ENCODE measurements at regions not wholly inside any gene's neighbourhood (a gene's known extent, or its start where the extent isn't known, plus 50 kb on each side); places are given as distances from the start of the nearest gene placed in this dataset.

DNA sequence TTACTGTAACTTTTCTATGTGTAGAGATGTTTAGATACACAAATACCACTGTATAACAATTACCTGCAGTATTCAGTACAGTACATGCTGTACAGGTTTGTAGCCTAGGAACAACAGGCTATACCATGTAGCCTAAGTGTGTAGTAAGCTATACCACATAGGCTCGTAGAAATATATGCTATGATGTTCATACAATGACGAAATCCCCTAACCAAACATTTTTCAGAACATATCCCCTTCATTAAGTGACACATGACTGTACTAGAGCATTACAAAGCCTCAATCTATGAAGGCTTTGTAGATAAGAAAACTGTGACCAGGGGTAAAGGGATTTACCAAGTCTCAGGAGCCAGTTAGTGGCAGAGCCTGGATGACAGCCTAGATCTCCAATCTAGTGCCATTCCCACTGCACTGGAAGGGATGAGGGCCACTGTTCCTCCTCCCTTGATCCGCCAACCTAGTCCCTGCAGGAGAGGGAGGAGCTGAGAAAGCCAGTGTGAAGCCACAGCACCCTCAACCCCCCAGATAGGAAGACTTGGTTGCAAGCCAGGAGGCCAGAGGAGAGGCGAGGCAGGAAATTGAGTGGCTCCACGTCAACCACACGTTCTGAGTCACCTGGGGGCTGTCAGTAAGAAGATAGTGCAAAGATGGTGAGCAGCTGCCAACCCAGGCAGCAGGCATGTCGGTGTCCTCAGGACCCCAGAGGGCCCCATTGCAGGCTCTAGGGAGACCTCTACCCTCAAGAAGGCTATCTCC is 227.7 kb downstream of the BCOR start:
- Histone ChIP-seq H3K27me3 (replicated peaks; ENCODE audit: control insufficient read depth, insufficient read depth, low read length) (no peaks in the 10 kb centered on the region), H3K36me3 (ENCODE audit: control insufficient read depth, insufficient read depth, low read length) (no peaks in the 10 kb centered on the region), H3K4me1 (no peaks in the 10 kb centered on the region), H3K9me3 (no peaks in the 10 kb centered on the region), H3K4me3 (ENCODE audit: low read depth, low read length) (no peak overlapping the region)
- Mint-ChIP-seq H3K9me3 (ENCODE audit: unreplicated experiment) (no peaks in the 10 kb centered on the region), H3K4me3 (ENCODE audit: unreplicated experiment) (no peak overlapping the region), H3K36me3 (ENCODE audit: insufficient read depth, unreplicated experiment) (peaks cover 4% of the 10 kb centered on the region), H3K27me3 (ENCODE audit: insufficient read depth, unreplicated experiment) (no peaks in the 10 kb centered on the region), H3K4me1 (ENCODE audit: low read depth, unreplicated experiment) (no peaks in the 10 kb centered on the region), H3K27ac (ENCODE audit: unreplicated experiment) (no peak overlapping the region)
- POLR2A ChIA-PET = no interaction called here
- BruUV-seq (replicated peaks) = no TSS peak
- intact Hi-C loops (cut with micrococcal nuclease; ENCODE audit: unreplicated experiment) = no loop called here
- TF ChIP-seq, protein P1, sequence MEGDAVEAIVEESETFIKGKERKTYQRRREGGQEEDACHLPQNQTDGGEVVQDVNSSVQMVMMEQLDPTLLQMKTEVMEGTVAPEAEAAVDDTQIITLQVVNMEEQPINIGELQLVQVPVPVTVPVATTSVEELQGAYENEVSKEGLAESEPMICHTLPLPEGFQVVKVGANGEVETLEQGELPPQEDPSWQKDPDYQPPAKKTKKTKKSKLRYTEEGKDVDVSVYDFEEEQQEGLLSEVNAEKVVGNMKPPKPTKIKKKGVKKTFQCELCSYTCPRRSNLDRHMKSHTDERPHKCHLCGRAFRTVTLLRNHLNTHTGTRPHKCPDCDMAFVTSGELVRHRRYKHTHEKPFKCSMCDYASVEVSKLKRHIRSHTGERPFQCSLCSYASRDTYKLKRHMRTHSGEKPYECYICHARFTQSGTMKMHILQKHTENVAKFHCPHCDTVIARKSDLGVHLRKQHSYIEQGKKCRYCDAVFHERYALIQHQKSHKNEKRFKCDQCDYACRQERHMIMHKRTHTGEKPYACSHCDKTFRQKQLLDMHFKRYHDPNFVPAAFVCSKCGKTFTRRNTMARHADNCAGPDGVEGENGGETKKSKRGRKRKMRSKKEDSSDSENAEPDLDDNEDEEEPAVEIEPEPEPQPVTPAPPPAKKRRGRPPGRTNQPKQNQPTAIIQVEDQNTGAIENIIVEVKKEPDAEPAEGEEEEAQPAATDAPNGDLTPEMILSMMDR (IDR thresholded peaks at IDR 0.05; ENCODE audit: insufficient read depth in 1 of 2, low read depth in 1 of 2, low read length in 1 of 2, severe bottlenecking in 1 of 2, unreplicated experiment in 1 of 2) = no peak
- CTCF ChIA-PET = no interaction called here
- DNase-seq = no peak

DNA sequence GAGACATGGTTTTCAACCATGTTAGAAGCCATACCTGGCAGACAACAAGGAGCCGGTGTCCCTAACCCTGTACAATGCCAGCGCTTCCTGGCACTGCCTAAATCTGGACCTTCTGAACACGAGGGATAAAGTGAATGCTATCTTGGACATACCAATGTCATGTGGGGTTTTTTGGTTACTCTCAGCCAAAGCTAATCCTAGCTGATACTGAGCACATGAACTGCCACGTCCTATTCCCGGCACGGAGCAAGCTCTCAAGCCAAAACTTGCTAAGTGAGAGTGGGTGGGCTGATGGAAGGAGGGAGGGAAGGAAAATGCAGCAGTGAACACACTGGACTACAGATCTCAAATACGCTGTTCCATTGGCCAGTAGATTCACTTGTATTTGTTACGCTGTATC is 226.1 kb downstream of the BCOR start:
- no peak overlapping the region for H3K27ac Mint-ChIP-seq (ENCODE audit: unreplicated experiment)
- H3K36me3 ChIP-seq (ENCODE audit: control insufficient read depth, insufficient read depth, low read length) = no peaks in the 10 kb centered on the region
- H3K36me3 Mint-ChIP-seq (ENCODE audit: insufficient read depth, unreplicated experiment) = peaks cover 4% of the 10 kb centered on the region
- H3K4me3 Mint-ChIP-seq (ENCODE audit: unreplicated experiment) = no peak overlapping the region
- TF ChIP-seq, protein P1 (IDR thresholded peaks at IDR 0.05; ENCODE audit: insufficient read depth in 1 of 2, low read depth in 1 of 2, low read length in 1 of 2, severe bottlenecking in 1 of 2, unreplicated experiment in 1 of 2) = no peak
- H3K9me3 Mint-ChIP-seq (ENCODE audit: unreplicated experiment) = no peaks in the 10 kb centered on the region
- no peak for DNase-seq
- H3K27me3 ChIP-seq (replicated peaks; ENCODE audit: control insufficient read depth, insufficient read depth, low read length) = no peaks in the 10 kb centered on the region
- ChIA-PET CTCF (no interaction called here), POLR2A (no interaction called here)
- H3K4me1 Mint-ChIP-seq (ENCODE audit: low read depth, unreplicated experiment) = no peaks in the 10 kb centered on the region
- no peaks in the 10 kb centered on the region for H3K4me1 ChIP-seq
- no peaks in the 10 kb centered on the region for H3K27me3 Mint-ChIP-seq (ENCODE audit: insufficient read depth, unreplicated experiment)
- no peak overlapping the region for H3K4me3 ChIP-seq (ENCODE audit: low read depth, low read length)
- H3K9me3 ChIP-seq = no peaks in the 10 kb centered on the region
- intact Hi-C loops (cut with micrococcal nuclease; ENCODE audit: unreplicated experiment) = no loop called here
- BruUV-seq (replicated peaks) = no TSS peak

DNA sequence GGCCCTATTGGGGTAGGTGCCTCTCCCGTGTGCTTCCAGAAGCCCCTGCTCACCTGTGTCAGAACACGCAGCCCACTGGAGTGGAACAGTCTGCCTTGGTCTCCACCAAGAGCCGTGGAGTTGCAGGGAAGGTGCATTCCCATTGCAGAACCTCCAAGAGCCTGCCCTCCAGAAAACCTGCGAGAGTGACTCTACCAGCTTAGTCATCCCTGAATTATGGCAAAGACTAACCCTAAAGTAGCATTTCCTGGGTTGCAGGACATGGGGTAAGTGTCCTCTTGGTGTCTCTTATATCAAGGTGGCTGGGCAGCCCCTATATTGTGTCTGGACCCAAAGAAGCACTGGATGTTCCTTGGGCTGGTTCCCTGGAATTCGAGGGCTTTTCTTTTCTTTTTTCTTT is 224.6 kb downstream of the BCOR start:
- H3K27ac Mint-ChIP-seq (ENCODE audit: unreplicated experiment) = no peak overlapping the region
- Histone ChIP-seq H3K4me1 (no peaks in the 10 kb centered on the region), H3K9me3 (no peaks in the 10 kb centered on the region), H3K36me3 (ENCODE audit: control insufficient read depth, insufficient read depth, low read length) (no peaks in the 10 kb centered on the region), H3K4me3 (ENCODE audit: low read depth, low read length) (no peak overlapping the region), H3K27me3 (replicated peaks; ENCODE audit: control insufficient read depth, insufficient read depth, low read length) (no peaks in the 10 kb centered on the region)
- peaks cover 4% of the 10 kb centered on the region for H3K36me3 Mint-ChIP-seq (ENCODE audit: insufficient read depth, unreplicated experiment)
- TF ChIP-seq, protein P1 (IDR thresholded peaks at IDR 0.05; ENCODE audit: insufficient read depth in 1 of 2, low read depth in 1 of 2, low read length in 1 of 2, severe bottlenecking in 1 of 2, unreplicated experiment in 1 of 2) = no peak
- intact Hi-C loops (cut with micrococcal nuclease; ENCODE audit: unreplicated experiment) = no loop called here
- H3K27me3 Mint-ChIP-seq (ENCODE audit: insufficient read depth, unreplicated experiment) = no peaks in the 10 kb centered on the region
- BruUV-seq (replicated peaks) = no TSS peak
- no peaks in the 10 kb centered on the region for H3K4me1 Mint-ChIP-seq (ENCODE audit: low read depth, unreplicated experiment)
- CTCF ChIA-PET = no interaction called here
- no peak for DNase-seq
- no peak overlapping the region for H3K4me3 Mint-ChIP-seq (ENCODE audit: unreplicated experiment)
- POLR2A ChIA-PET = no interaction called here
- no peaks in the 10 kb centered on the region for H3K9me3 Mint-ChIP-seq (ENCODE audit: unreplicated experiment)

Measured in Caco-2 (cell line).